Superior temporal gyrus (tissue), 1 donor: ENCODE measurements at regions not wholly inside any gene's neighbourhood (a gene's known extent, or its start where the extent isn't known, plus 50 kb on each side); places are given as distances from the start of the nearest gene placed in this dataset.
"Not testable (repeated sequence)": the region's sequence is repeated elsewhere in the genome, so short reads cannot be mapped to it uniquely, and the experiment has no call there.

Source experiments
- DNase-seq: peaks from one replicate; pipeline ENCODE4 v3.0.0-alpha.2; 2016; ENCODE audit errors: extremely low spot score

DNA sequence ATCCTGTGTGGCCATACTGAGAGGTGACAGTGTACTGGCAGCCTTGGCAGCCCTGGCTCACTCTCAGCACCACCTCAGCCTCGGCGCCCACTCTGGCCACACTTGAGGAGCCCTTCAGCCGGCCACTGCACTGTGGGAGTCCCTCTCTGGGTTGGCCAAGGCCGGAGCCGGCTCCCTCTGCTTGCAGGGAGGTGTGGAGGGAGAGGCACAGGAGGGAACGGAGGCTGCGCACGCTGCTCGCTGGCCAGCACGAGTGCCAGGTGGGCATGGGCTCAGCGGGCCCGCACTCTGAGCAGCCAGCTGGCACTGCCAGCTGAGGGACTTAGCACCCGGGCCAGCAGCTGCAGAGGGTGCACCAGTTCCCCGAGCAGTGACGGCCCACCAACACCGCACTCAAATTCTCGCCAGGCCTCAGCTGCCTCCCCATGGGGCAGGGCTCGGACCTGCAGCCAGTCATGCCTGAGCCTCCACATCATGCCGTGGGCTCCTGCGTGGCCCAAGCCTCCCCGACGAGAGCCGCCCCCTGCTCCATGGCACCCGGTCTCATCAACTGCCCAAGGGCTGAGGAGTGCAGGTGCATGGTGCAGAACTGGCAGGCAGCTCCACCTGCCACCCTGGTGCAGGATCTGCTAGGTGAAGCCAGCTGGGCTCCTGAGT lies 184.4 kb upstream of the TOX3 start:
- DNase-seq = no peak

DNA sequence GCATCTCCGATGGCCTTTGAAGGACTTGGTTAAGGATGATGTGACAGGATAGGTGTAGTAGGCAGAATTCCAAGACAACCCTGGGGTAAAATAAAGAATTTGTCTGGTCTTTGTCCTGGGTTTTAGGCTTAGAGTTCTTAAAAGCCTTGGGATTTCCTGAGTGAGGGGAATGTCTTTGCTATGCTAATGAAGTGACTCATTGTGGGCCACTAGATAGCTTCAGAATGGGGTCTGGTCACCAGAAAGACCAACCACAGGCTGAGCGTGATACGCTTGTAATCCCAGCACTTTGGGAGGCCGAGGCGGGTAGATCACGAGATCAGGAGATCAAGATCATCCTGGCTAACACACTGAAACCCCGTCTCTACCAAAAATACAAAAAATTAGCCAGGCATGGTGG lies 182.8 kb upstream of the TOX3 start:
- no peak for DNase-seq

DNA sequence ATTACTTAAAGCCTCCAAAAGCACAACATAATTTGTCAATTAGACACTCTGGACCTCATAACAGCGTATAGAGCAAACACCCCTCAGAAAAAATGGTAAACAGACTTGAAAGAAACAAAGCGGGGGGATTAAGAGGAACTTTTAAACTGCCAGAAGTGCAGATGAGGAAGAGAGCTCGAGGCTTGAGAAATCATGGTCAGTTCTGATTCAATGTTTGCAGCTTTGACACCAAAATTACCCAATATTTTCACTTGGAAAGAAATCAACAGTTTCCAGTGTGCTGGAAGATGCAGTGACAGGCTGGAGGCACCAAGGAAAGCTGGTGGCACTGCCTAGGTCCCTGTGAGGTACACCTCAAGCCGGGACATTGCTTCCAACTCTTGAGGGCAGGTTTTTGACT lies 180.9 kb upstream of the TOX3 start:
- DNase-seq = no peak

DNA sequence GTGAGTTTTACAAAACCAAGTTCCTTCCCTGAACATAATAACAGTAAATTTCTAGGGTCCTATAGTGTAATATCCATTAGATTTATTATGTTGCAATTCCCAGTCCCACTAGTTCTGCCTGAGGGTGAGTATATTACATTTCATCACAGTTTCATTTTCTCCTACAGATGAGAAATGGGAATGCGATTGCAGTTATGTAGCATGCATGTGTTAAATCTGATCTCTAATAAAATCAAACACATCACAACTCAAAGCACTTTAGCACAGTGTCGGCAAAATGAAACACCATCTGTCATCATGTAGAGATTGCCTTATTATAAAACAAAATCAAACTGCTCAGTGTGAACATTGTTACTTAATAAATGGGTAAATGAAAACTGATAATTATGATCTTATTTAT lies 180.5 kb upstream of the TOX3 start:
- no peak for DNase-seq

DNA sequence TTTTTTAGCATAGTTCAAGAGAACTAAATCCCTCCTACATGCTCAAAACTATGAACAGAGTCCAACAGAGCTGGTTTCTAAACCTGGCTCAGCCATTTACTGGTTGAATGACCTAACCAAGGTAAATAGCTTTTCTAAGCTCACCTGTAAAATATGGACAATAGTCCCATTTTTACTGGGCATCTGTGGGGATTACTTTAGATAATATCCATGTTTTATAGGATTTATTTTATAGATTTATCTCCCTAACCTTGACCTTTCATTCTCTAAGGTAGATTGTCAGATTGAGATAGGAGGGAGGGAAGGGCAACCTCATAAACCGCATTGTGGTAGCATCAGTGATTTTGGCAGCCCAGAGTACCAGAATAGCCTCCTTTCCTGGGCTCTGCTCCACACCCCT lies 178.5 kb upstream of the TOX3 start:
- DNase-seq = no peak

DNA sequence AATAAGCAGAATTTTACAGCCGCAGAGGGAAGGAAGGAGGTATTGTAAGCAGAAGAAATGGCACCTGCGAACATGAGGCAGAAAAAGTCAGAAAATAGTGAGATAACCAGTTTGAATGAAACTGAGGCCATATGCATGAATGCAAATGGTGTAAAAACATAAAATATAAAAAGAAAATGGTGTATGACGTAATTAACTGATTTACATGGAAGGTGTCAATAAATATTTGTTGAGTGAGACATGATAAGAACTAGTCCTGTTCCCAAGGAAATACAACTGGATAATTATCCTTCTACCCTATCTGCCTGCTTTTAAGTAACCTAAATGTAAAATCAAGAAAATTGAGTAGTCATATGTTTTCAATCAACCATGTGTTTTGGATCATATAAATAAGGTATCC lies 178.1 kb upstream of the TOX3 start:
- no peak for DNase-seq

DNA sequence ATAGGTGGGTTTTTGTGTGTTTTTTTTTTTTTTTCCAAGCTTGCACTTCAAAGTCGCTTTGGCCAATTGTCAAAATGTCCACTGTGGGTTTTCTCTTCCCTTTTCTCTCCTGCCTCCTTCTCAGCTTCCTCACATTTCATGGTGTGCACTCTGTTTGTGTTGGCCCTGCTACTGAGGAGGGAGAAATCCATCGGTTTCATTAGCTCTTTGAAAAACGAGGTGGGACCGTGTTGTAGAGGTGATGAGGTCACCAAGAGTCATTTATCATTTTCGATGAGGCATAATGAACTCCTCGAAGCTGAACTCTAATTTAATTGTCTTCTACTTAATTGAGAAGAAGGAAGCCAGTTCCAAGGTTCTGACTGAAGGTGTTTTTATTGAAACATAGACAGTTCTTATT lies 174.4 kb upstream of the TOX3 start:
- DNase-seq = no peak

DNA sequence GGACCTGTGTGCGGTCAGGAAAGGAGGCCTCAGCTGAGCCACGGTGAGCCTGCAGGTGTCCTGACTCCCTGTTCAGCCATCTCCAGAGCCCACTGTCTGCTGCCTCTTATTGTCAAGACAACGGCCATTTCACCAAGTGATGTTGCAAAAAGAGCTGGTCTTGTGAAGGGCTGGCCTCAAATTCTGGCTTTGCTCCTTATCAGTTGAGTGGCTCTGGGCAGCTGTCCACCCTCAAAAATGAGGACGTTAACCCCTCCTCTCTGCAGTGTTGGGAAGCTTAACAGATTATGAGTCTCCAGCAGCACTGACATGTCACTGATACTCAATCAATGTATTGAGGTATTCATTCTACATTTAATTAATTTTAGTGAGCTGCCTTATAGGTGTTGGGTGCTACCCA lies 171.1 kb upstream of the TOX3 start:
- no peak for DNase-seq

DNA sequence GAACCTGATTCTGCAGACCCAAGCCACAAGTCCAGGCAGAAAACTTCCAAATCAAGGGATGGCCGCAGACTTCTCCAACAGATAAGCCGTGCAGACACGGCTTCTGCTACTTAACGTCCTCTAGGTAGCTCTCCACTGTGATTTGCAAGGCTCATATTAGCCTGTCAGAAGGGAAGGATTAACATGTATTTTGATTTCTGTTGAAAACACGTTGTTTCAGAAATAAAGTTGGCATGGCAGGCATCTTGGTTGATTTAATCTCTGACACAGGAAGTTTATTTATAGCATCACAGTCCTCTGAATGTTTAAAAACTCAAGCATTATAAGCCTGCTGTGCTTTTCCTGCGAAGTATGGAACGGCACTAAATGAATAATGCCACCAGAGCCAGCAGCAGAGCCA lies 166.8 kb upstream of the TOX3 start:
- no peak for DNase-seq

DNA sequence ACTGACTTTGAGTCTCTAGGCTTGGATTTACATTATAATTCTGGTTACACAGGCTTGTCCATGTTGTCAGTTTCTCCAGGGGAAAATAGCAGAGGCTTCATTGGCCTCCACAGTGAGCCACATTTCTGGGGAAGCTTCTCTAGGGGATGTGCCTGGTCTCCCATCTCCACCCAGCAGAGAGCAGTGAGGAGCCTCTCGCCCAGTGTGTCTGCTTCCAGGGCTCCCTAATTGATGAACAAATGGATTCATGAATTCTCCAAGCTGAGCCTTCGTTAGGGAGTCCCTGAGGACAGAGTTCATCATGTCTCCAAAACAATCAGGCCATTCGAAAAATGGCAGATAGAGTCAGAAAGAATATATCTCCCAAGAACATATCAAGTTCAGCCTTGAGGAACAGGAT lies 162.4 kb upstream of the TOX3 start:
- DNase-seq = no peak

DNA sequence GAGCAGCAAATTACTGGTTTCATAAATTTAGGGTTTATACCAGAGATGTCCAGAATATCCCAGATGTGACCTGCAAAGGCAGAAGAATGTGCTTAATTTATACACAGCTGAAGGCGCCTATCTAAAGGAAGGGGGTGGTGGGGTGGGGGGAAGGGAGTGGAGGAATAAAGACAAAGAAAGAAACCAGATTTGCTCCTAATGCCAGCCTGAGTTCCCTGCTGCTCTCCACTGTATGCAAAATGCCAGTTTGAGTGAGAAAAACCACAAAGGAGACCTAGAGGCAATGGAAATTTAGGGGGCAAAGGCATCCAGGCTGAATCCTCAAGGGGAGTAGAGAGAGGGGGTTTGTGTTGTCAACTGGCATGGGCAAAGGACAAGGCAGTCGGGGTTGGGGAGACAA lies 161.5 kb upstream of the TOX3 start:
- no peak for DNase-seq

DNA sequence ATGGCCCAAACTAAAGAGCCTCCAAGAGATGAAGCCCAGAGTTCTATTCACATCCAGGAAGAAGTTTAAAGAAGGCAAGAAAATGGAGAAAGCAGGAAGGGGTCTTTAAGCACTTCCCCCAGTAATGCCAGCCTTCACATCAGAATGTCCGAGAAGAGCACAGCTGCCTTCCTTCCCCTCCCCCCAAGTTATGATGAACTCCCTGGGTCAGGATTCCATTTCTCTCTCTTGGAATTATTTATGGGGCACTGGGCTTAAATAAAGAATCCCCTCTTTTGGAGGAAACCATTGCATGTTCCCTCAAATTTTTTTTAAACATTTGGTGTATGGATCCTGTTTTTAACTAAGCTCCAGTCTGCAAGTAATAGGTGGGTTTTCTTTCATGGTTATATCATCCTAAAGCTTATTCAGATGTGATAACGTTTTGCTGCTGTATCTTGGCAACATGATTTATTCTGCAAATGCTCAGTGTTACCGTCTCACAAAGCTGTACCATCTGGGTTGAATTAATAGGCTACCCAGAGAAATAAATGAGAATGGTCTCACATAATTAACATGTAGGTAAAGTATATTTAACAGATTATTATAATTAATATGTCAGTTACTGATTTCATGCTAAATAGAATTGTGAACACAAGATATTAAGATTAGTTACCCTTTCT lies 160.9 kb upstream of the TOX3 start:
- no peak for DNase-seq

DNA sequence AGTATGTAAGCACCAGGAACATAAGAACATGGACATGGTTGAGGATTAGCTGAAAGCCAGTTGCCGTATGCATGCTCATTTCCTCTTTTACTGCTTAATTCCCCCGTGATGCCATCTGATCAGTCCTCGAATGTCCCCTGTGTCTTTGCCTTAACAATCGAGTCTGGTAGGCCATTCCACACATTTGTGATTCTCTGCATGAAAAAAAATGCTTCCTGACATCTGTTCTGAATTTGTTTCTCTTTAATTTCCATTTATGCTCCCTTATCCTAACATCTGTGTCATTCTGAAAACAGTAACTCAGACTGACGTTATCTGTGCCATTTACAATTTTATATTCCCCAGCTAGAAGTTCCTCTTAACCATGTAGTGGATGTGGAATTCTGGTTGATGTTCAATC lies 158.2 kb upstream of the TOX3 start:
- DNase-seq = no peak

DNA sequence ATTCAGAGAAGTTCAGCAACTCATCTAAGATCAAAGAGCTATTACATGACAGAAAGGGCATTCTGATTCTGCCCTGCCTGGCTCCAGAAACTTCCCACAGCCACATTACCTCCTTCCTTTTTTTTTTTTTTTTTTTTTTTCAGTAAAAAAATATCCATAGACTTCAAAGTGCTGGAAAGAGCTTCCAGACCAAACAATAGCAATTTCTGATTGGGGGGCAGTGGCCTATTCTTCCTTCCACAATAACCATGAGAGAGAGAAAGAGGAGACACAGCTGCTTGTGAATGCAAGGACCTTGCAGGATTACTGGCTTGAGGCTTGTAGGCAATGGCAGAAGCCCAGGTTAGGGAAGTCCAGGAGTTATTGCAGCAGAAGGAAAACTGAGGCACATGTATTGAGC lies 151.0 kb upstream of the TOX3 start:
- no peak for DNase-seq

DNA sequence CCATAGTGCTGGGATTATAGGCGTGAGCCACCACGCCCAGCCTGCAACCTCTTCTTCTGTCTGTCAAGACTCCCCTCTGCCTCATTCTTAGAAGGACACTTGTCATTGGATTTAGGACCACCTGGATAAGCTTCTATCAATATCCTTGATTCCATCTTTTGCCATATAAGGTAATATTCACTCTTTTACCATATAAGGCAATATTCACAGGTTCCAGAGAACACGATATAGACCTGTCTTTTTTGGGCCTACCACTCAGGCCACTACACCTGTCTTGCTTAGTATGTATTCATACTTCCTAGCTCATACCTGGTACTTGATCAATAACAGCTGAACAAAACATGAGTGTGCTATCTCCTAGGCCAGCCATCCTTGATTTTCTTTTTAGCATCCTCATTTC lies 149.2 kb upstream of the TOX3 start:
- DNase-seq = no peak

DNA sequence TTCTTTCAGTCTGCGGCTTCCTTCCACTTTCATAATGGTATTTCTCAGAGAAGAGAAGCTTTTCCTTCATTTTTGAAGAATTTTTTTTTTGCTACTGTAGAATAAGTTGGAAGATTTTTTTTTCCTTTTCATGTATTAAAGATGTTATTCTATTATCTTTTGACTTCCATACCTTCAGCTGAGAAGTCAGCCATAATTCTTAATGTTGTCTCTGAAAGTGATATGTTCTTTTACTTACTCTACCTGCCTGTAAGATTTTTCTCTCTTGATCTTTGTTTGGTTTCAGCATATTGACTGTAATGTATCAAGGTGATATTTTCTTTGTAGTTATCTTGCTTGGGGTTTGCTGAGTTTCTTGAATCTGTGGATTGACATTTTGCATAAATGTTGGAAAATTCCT lies 143.5 kb upstream of the TOX3 start:
- no peak for DNase-seq

DNA sequence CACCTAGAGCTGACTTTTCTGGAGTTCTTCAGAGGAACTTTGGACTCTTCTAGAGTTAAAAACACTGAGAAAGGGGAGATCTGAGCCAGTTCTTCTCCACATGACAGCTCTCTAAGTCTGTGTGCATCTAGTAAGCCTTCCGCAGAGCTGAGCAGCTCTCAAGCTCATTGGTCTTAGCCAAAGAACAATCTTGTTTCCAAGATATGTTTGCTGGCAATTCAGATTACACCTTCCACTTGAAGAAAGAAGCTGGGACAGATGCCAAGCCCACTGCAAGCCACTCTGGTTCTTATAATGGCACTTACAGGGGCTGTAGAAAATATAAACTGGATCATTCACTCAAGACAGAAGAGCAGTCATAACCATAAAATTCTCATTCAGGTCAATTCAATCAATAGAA lies 134.1 kb upstream of the TOX3 start:
- no peak for DNase-seq

DNA sequence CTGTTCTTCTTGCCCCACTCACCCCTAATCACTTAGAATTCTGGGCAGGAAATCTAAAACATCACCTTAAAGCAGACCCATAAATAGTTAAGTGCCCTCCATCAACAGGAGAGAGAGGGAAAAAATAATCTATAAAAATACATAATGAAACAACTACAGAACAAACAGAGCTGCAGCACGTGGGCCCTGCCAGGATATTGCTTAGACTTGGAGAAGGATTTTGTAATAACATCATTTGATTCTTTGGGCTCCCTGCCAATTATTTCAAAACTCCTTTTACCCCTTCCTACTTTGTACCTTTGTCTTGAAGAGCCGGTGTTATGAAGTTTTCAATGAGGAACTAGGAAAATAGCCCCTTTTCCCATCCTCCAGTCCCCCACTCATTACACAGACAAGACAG lies 130.6 kb upstream of the TOX3 start:
- DNase-seq = no peak

DNA sequence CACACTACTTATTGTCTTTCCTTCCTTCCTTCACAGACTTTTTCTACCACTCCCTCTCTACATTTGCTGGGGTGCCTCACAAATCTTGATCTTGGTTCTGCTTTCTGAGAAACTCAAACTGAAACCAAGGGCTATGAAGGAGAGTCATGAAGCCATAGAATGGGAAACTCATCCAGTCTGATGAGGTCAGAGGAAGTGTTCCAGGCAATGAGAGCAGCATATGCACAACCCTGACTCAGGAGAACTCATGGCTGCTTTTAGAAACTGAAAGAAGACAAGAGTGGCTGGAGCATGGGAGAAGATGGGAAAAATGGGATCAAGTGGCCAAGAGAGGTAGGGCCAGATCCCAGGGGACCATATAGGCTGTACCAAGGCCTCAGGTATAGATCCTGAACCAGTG lies 130.0 kb upstream of the TOX3 start:
- no peak for DNase-seq

DNA sequence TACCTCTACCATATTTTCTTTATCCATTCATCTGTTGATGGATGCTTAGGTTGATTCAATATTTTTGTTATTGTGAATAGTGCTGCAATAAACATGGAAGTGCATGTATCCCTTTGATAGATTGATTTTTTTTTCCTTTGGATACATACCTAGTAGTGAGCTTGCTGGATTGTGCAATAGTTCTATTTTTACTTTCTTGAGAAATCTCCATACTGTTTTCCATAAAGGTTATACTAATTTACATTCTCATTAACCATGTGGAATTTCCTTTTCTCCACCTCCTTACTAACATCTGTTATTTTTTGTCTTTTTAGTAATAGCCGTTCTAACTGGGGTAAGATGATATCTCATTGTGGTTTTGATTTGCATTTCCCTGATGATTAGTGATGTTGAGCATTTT lies 124.6 kb upstream of the TOX3 start:
- DNase-seq = no peak

DNA sequence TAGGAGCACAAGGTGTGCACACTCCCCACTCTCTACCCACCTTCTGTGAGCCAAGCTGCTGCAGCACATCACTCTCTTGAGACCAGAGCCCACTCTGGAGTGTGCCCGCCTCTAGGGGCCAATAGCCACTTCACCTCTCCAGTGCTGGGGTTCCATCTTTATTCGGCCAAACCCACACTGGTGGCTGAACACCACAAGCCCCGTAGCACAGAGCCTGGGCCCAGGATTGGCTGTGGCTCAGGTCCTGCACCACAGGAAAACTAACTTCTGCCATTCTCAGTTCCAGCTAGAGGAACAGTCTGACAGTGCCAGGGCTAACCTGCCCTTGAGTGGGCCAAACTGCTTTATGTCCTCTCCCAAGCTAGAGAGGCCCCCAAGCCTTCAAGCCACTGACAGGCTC lies 111.0 kb upstream of the TOX3 start:
- no peak for DNase-seq

DNA sequence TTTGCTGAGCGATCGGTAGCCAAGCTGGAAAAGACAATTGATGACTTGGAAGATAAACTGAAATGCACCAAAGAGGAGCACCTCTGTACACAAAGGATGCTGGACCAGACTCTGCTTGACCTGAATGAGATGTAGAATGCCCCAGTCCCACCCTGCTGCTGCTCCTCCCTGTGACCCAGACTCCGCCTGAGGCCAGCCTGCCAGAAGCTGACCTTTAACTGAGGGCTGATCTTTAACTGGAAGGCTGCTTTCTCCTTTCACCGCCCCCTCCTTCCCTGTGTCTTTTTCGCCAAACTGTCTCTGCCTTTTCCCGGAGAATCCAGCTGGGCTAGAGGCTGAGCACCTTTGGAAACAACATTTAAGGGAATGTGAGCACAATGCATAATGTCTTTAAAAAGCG lies 109.0 kb upstream of the TOX3 start:
- DNase-seq = not testable (repeated sequence)

DNA sequence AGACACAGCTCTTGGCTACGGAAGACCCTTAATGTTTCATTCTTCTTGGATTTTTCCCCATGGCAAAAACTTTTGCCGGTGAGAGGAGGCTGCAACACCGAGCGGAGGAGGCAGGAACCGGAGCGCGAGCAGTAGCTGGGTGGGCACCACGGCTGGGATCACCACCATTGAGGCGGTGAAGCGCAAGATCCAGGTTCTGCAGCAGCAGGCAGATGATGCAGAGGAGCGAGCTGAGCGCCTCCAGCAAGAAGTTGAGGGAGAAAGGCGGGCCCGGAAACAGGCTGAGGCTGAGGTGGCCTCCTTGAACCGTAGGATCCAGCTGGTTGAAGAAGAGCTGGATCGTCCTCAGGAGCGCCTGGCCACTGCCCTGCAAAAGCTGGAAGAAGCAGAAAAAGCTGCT lies 108.2 kb upstream of the TOX3 start:
- DNase-seq = not testable (repeated sequence)

DNA sequence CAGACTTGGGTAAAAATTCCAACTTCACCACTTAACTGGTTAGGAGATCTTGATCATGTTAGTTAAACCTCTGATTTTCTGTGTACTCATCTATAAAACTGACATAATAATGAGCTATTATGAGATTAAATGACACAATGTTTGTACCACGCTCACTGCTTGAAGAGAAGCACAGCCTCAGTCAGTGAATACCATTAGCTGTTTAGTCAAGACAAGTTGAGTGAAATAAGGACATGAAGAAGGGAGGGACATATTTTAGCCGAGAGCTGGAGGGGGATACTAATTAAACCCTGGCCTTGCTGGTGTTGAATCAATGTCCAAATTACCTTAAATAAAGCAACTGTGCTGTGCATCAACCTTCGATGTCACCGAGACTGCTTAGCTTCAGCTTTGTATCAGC lies 105.1 kb upstream of the TOX3 start:
- DNase-seq = no peak
